ENCODE measurements at regions not wholly inside any gene's neighbourhood (a gene's known extent, or its start where the extent isn't known, plus 50 kb on each side); places are given as distances from the start of the nearest gene placed in this dataset.

DNA sequence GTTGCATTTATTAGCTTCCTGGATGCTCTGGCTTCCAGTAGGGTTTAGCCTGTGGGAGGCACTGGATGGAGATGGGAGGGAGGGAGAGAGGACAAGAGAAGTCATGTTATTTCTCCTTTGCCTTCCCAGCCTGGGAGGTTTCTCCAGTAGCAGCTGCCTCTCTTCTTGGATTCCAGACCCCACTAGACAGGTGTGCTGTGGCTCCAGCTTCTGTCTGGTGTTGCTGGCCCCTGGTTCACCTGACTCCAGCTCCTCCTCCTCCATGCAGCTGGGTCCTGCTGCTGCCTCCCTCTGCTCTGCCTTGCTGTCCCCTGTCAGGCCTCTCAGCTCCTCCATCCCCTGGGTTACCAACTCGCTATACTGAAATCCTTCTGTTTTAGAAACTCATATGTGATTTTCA lies 188.9 kb upstream of the TNP1 start:
- no peak for TF ChIP-seq CTCF (IDR thresholded peaks at IDR 0.05)
- no peak for TF ChIP-seq EP300 (IDR thresholded peaks at IDR 0.05)
- no peak for TF ChIP-seq POLR2A (IDR thresholded peaks at IDR 0.05)
- TF ChIP-seq POLR2AphosphoS5 (IDR thresholded peaks at IDR 0.05), result no peak
